ENCODE measurements at regions not wholly inside any gene's neighbourhood (a gene's known extent, or its start where the extent isn't known, plus 50 kb on each side); places are given as distances from the start of the nearest gene placed in this dataset.

GRCh38 chr21:39036581-39036980, 146.7 kb downstream of the PSMG1 start:
- no peak overlapping the region for H3K4me2 ChIP-seq (ENCODE audit: low read depth, low read length)
- TF ChIP-seq EZH2phosphoT487 (IDR thresholded peaks at IDR 0.05; ENCODE audit: low read length) = no peak
- no peak for TF ChIP-seq EZH2 (optimal IDR thresholded peaks at IDR 0.05; ENCODE audit: low read depth, low read length)
- no peak for TF ChIP-seq CTCF (IDR thresholded peaks at IDR 0.05; ENCODE audit: low read length)
- H3K9me2 ChIP-seq (replicated peaks; ENCODE audit: insufficient read depth, low read length) = no peaks in the 10 kb centered on the region
- H2AFZ ChIP-seq (ENCODE audit: low read length) = no peak overlapping the region
- no peak for DNase-seq
- 0 out of 2 replicates have a peak, but pooled peaks cover 3% of the 10 kb centered on the region for H3K27me3 ChIP-seq (replicated peaks; ENCODE audit: insufficient read depth, low read length)
- no peak overlapping the region for H3K4me3 ChIP-seq (ENCODE audit: low read length)
- no peak overlapping the region for H3K9ac ChIP-seq (ENCODE audit: low read length)
- H3F3A ChIP-seq (ENCODE audit: insufficient read depth, low read length) = no peaks in the 10 kb centered on the region
- H3K79me2 ChIP-seq (ENCODE audit: low read length) = no peaks in the 10 kb centered on the region
- no peaks in the 10 kb centered on the region for H3K4me1 ChIP-seq (ENCODE audit: low read length)
- H4K20me1 ChIP-seq (ENCODE audit: insufficient read depth, low read length) = no peaks in the 10 kb centered on the region
- H3K9me3 ChIP-seq (replicated peaks; ENCODE audit: insufficient read depth, low read length) = no peaks in the 10 kb centered on the region
- no peak overlapping the region for H3K27ac ChIP-seq (ENCODE audit: low read length)
- H3K36me3 ChIP-seq (replicated peaks; ENCODE audit: insufficient read depth, low read length) = no peaks in the 10 kb centered on the region

- Histone ChIP-seq H3K9ac (ENCODE audit: low read length) (no peak overlapping the region), H2AFZ (ENCODE audit: low read length) (no peak overlapping the region), H3F3A (ENCODE audit: insufficient read depth, low read length) (no peaks in the 10 kb centered on the region), H3K36me3 (replicated peaks; ENCODE audit: insufficient read depth, low read length) (no peaks in the 10 kb centered on the region), H3K4me3 (ENCODE audit: low read length) (no peak overlapping the region), H3K4me1 (ENCODE audit: low read length) (no peaks in the 10 kb centered on the region), H3K9me3 (replicated peaks; ENCODE audit: insufficient read depth, low read length) (no peaks in the 10 kb centered on the region), H3K4me2 (ENCODE audit: low read depth, low read length) (no peak overlapping the region), H3K9me2 (replicated peaks; ENCODE audit: insufficient read depth, low read length) (no peaks in the 10 kb centered on the region), H3K79me2 (ENCODE audit: low read length) (no peaks in the 10 kb centered on the region), H3K27ac (ENCODE audit: low read length) (no peak overlapping the region), H4K20me1 (ENCODE audit: insufficient read depth, low read length) (no peaks in the 10 kb centered on the region), H3K27me3 (replicated peaks; ENCODE audit: insufficient read depth, low read length) (0 out of 2 replicates have a peak, but pooled peaks cover 3% of the 10 kb centered on the region)
- TF ChIP-seq EZH2phosphoT487 (IDR thresholded peaks at IDR 0.05; ENCODE audit: low read length) (no peak), CTCF (IDR thresholded peaks at IDR 0.05; ENCODE audit: low read length) (no peak), EZH2 (optimal IDR thresholded peaks at IDR 0.05; ENCODE audit: low read depth, low read length) (no peak)
- DNase-seq = no peak
Observed at GRCh38 chr21:39034590-39035536, 148.4 kb downstream of the PSMG1 start.

GRCh38 chr21:39033878-39034589, 149.2 kb downstream of the PSMG1 start:
- Histone ChIP-seq H3K36me3 (replicated peaks; ENCODE audit: insufficient read depth, low read length) (no peaks in the 10 kb centered on the region), H3K27me3 (replicated peaks; ENCODE audit: insufficient read depth, low read length) (0 out of 2 replicates have a peak, but pooled peaks cover 3% of the 10 kb centered on the region), H3K4me3 (ENCODE audit: low read length) (no peak overlapping the region), H2AFZ (ENCODE audit: low read length) (no peak overlapping the region), H3K9me2 (replicated peaks; ENCODE audit: insufficient read depth, low read length) (no peaks in the 10 kb centered on the region), H3K79me2 (ENCODE audit: low read length) (no peaks in the 10 kb centered on the region), H3K27ac (ENCODE audit: low read length) (no peak overlapping the region), H3K9me3 (replicated peaks; ENCODE audit: insufficient read depth, low read length) (no peaks in the 10 kb centered on the region), H3F3A (ENCODE audit: insufficient read depth, low read length) (no peaks in the 10 kb centered on the region), H4K20me1 (ENCODE audit: insufficient read depth, low read length) (no peaks in the 10 kb centered on the region), H3K4me1 (ENCODE audit: low read length) (no peaks in the 10 kb centered on the region), H3K4me2 (ENCODE audit: low read depth, low read length) (no peak overlapping the region), H3K9ac (ENCODE audit: low read length) (no peak overlapping the region)
- no peak for DNase-seq
- TF ChIP-seq CTCF (IDR thresholded peaks at IDR 0.05; ENCODE audit: low read length) = no peak
- TF ChIP-seq EZH2phosphoT487 (IDR thresholded peaks at IDR 0.05; ENCODE audit: low read length) = no peak
- no peak for TF ChIP-seq EZH2 (optimal IDR thresholded peaks at IDR 0.05; ENCODE audit: low read depth, low read length)

Data from MM.1S (cell line).